ENCODE measurements at regions not wholly inside any gene's neighbourhood (a gene's known extent, or its start where the extent isn't known, plus 50 kb on each side); places are given as distances from the start of the nearest gene placed in this dataset.

DNA sequence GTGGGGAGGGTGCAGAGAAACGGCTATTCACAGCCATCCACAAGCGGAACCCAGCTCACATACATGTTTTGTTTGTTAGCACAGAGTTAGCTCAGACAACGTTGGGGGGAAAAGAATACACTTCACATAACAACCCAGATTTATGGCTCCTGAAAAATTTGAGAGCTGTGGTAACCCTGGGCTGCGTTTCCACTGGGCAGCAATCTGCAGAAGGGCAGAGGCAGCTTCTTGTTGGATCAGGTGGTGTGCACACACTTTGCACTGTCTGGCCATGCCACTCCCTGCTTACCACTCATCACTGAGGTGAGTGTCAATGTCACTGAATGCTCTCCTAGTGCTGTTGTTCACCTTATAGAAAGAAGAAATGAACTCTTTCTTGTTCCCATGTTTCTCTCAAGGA lies 299.8 kb upstream of the SOX14 start:
- TF ChIP-seq, protein P1, sequence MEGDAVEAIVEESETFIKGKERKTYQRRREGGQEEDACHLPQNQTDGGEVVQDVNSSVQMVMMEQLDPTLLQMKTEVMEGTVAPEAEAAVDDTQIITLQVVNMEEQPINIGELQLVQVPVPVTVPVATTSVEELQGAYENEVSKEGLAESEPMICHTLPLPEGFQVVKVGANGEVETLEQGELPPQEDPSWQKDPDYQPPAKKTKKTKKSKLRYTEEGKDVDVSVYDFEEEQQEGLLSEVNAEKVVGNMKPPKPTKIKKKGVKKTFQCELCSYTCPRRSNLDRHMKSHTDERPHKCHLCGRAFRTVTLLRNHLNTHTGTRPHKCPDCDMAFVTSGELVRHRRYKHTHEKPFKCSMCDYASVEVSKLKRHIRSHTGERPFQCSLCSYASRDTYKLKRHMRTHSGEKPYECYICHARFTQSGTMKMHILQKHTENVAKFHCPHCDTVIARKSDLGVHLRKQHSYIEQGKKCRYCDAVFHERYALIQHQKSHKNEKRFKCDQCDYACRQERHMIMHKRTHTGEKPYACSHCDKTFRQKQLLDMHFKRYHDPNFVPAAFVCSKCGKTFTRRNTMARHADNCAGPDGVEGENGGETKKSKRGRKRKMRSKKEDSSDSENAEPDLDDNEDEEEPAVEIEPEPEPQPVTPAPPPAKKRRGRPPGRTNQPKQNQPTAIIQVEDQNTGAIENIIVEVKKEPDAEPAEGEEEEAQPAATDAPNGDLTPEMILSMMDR (conservative IDR thresholded peaks at IDR 0.05; ENCODE audit: low read length) = no peak
- no peak for TF ChIP-seq EZH2phosphoT487 (IDR thresholded peaks at IDR 0.05; ENCODE audit: borderline replicate concordance)
